ENCODE measurements at regions not wholly inside any gene's neighbourhood (a gene's known extent, or its start where the extent isn't known, plus 50 kb on each side); places are given as distances from the start of the nearest gene placed in this dataset.

GRCh38 chrY:15349351-15349750 lies 825.0 kb downstream of the NLGN4Y start:
- Histone ChIP-seq H3K27me3 (no peaks in the 10 kb centered on the region), H3K4me1 (no peaks in the 10 kb centered on the region), H3K4me3 (no peak overlapping the region), H3K36me3 (no peaks in the 10 kb centered on the region), H3K27ac (no peak overlapping the region), H3K9me3 (no peaks in the 10 kb centered on the region)
- no peak for DNase-seq (ENCODE audit: low spot score in 2 of 2)
- no peak for TF ChIP-seq EP300 (IDR thresholded peaks at IDR 0.05)
- no CpG with 5 or more reads among the region's 2 CpGs for WGBS

- H3K27ac ChIP-seq, result no peak overlapping the region
- no peaks in the 10 kb centered on the region for H3K4me1 ChIP-seq
- no peaks in the 10 kb centered on the region for H3K27me3 ChIP-seq
- DNase-seq (ENCODE audit: low spot score in 2 of 2), result no peak
- TF ChIP-seq CTCF (IDR thresholded peaks at IDR 0.05) (no peak), POLR2A (IDR thresholded peaks at IDR 0.05) (no peak), POLR2AphosphoS5 (IDR thresholded peaks at IDR 0.05) (no peak), EP300 (IDR thresholded peaks at IDR 0.05) (no peak)
- no peak overlapping the region for H3K4me3 ChIP-seq
- no peaks in the 10 kb centered on the region for H3K9me3 ChIP-seq
- no peaks in the 10 kb centered on the region for H3K36me3 ChIP-seq
- no CpG with 5 or more reads among the region's 3 CpGs for WGBS
Observed at GRCh38 chrY:15355321-15355720, 831.0 kb downstream of the NLGN4Y start.

- no peaks in the 10 kb centered on the region for H3K27me3 ChIP-seq
- no peak overlapping the region for H3K27ac ChIP-seq
- DNase-seq (ENCODE audit: low spot score in 2 of 2), result no peak
- no peaks in the 10 kb centered on the region for H3K9me3 ChIP-seq
- H3K4me3 ChIP-seq, result no peak overlapping the region
- no peaks in the 10 kb centered on the region for H3K4me1 ChIP-seq
- no peaks in the 10 kb centered on the region for H3K36me3 ChIP-seq
- TF ChIP-seq CTCF (IDR thresholded peaks at IDR 0.05) (no peak), POLR2A (IDR thresholded peaks at IDR 0.05) (no peak), EP300 (IDR thresholded peaks at IDR 0.05) (no peak)
Observed at GRCh38 chrY:15360471-15360870, 836.1 kb downstream of the NLGN4Y start.

- DNase-seq (ENCODE audit: low spot score in 2 of 2), result no peak
- Histone ChIP-seq H3K36me3 (no peaks in the 10 kb centered on the region), H3K27me3 (no peaks in the 10 kb centered on the region), H3K27ac (no peak overlapping the region), H3K4me3 (no peak overlapping the region), H3K4me1 (no peaks in the 10 kb centered on the region), H3K9me3 (no peaks in the 10 kb centered on the region)
- TF ChIP-seq CTCF (IDR thresholded peaks at IDR 0.05) (no peak), EP300 (IDR thresholded peaks at IDR 0.05) (no peak), POLR2A (IDR thresholded peaks at IDR 0.05) (no peak), POLR2AphosphoS5 (IDR thresholded peaks at IDR 0.05) (no peak)
- WGBS, result no CpG with 5 or more reads among the region's 4 CpGs
Observed at GRCh38 chrY:15364996-15365395, 840.7 kb downstream of the NLGN4Y start.

GRCh38 chrY:15368786-15369185 lies 844.5 kb downstream of the NLGN4Y start:
- Histone ChIP-seq H3K4me3 (no peak overlapping the region), H3K27me3 (no peaks in the 10 kb centered on the region), H3K9me3 (no peaks in the 10 kb centered on the region), H3K36me3 (no peaks in the 10 kb centered on the region), H3K4me1 (no peaks in the 10 kb centered on the region), H3K27ac (no peak overlapping the region)
- DNase-seq (ENCODE audit: low spot score in 2 of 2), result no peak
- WGBS, result no CpG with 5 or more reads among the region's 3 CpGs
- TF ChIP-seq POLR2AphosphoS5 (IDR thresholded peaks at IDR 0.05), result no peak
- TF ChIP-seq POLR2A (IDR thresholded peaks at IDR 0.05), result no peak
- TF ChIP-seq EP300 (IDR thresholded peaks at IDR 0.05), result no peak
- TF ChIP-seq CTCF (IDR thresholded peaks at IDR 0.05), result no peak

GRCh38 chrY:15385178-15385577 lies 860.8 kb downstream of the NLGN4Y start:
- H3K9me3 ChIP-seq, result no peaks in the 10 kb centered on the region
- WGBS, result no CpG with 5 or more reads among the region's 1 CpG
- no peaks in the 10 kb centered on the region for H3K36me3 ChIP-seq
- no peak overlapping the region for H3K27ac ChIP-seq
- H3K4me3 ChIP-seq, result no peak overlapping the region
- no peaks in the 10 kb centered on the region for H3K27me3 ChIP-seq
- no peak for TF ChIP-seq POLR2AphosphoS5 (IDR thresholded peaks at IDR 0.05)
- no peak for TF ChIP-seq POLR2A (IDR thresholded peaks at IDR 0.05)
- no peak for TF ChIP-seq CTCF (IDR thresholded peaks at IDR 0.05)
- TF ChIP-seq EP300 (IDR thresholded peaks at IDR 0.05), result no peak
- no peaks in the 10 kb centered on the region for H3K4me1 ChIP-seq
- DNase-seq (ENCODE audit: low spot score in 2 of 2), result no peak

Measured in suprapubic skin (tissue), 4 donors.